ENCODE measurements at regions not wholly inside any gene's neighbourhood (a gene's known extent, or its start where the extent isn't known, plus 50 kb on each side); places are given as distances from the start of the nearest gene placed in this dataset.

DNA sequence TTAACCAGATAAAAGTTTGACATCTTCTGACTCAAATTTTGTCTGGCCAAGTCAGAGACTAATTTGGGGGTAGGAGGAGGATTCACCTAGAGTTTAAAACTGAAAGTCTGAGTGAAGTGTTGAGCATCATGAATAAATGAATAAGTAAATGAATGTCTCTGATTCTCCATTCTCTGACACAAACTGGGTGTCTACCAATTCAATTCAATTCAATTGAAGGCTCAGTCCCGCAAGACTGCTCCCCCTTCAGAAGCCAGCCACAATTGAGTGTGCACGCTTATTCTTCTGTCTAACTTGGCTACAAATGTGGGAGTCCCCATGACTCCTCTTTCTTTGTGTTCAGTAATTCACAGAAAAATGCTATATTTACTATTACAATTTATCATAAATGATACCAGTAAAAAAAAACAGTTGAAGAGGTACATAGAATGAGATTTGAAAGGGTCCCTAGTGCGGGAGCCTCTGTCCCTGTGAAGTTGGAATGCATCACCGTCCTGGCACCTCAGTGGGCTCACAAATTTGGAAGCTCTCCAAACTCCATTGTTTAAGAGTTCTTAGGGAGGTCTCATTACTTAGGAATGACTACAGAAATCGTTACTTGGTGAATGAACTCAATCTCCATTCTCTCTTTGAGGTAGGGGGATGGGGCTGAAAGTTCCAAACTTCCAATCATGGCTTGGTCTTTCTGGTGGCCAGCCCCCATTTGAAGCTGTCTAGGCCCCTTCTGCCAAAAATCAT lies 243.7 kb upstream of the PHYHIPL start:
- no peaks in the 10 kb centered on the region for H3K9me3 ChIP-seq (ENCODE audit: severe bottlenecking)
- DNase-seq = no peak
- H3K36me3 ChIP-seq = no peaks in the 10 kb centered on the region
- no peak overlapping the region for H3K27ac ChIP-seq
- H3K27me3 ChIP-seq (ENCODE audit: insufficient read depth, low read depth, severe bottlenecking) = no peaks in the 10 kb centered on the region
- TF ChIP-seq CTCF (IDR thresholded peaks at IDR 0.05; ENCODE audit: low read depth, low read length) = no peak
- no peak overlapping the region for H3K4me3 ChIP-seq (ENCODE audit: low read depth, low read length)

DNA sequence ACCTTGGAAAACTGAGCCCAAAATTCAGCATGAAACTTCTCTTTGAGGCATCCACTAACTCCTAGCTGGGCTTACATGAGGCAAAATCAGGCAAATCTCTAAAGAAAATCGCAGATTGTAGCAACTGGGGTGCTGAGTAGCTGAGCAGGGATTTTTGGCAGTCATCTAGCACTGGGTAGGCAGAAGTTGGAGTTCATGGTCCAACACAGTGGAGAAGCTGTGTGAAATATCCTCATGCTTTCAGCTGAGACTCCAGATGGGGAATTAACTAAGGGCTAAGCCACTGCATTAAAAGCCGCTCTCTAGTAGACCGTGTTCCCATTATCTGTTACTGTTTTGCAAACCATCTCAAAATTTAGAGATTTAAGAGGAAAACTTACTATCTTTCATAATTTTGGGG lies 240.1 kb upstream of the PHYHIPL start:
- no peaks in the 10 kb centered on the region for H3K9me3 ChIP-seq (ENCODE audit: severe bottlenecking)
- no peaks in the 10 kb centered on the region for H3K36me3 ChIP-seq
- H3K27me3 ChIP-seq (ENCODE audit: insufficient read depth, low read depth, severe bottlenecking) = no peaks in the 10 kb centered on the region
- DNase-seq = no peak
- H3K27ac ChIP-seq = no peak overlapping the region
- TF ChIP-seq CTCF (IDR thresholded peaks at IDR 0.05; ENCODE audit: low read depth, low read length) = no peak
- no peak overlapping the region for H3K4me3 ChIP-seq (ENCODE audit: low read depth, low read length)

GRCh38 chr10:58937423-58937822 lies 239.0 kb upstream of the PHYHIPL start:
- H3K9me3 ChIP-seq (ENCODE audit: severe bottlenecking) = no peaks in the 10 kb centered on the region
- DNase-seq = no peak
- no peak overlapping the region for H3K4me3 ChIP-seq (ENCODE audit: low read depth, low read length)
- H3K27ac ChIP-seq = no peak overlapping the region
- TF ChIP-seq CTCF (IDR thresholded peaks at IDR 0.05; ENCODE audit: low read depth, low read length) = no peak
- no peaks in the 10 kb centered on the region for H3K27me3 ChIP-seq (ENCODE audit: insufficient read depth, low read depth, severe bottlenecking)
- no peaks in the 10 kb centered on the region for H3K36me3 ChIP-seq

DNA sequence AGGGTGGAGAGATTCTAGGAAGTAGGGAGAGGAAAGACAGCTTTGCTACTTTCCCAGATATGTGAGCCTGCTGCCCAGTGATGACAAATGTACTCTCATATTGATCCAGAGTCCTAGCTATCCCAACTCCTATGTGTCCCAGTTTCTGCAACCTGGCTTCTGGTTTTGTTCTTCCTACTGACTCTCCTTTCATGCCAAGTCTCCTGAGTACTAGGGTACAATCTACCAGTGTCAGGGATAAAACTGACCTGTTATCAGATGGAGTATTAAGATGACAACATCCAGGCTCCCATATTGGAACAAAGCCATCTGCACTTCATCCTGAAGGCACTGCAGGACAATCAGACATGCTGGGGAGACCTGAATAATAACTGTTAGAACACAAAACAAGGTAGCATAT lies 233.7 kb upstream of the PHYHIPL start:
- TF ChIP-seq CTCF (IDR thresholded peaks at IDR 0.05; ENCODE audit: low read depth, low read length) = no peak
- no peak for DNase-seq
- Histone ChIP-seq H3K27me3 (ENCODE audit: insufficient read depth, low read depth, severe bottlenecking) (no peaks in the 10 kb centered on the region), H3K36me3 (no peaks in the 10 kb centered on the region), H3K27ac (no peak overlapping the region), H3K9me3 (ENCODE audit: severe bottlenecking) (peaks cover 5% of the 10 kb centered on the region), H3K4me3 (ENCODE audit: low read depth, low read length) (no peak overlapping the region)

DNA sequence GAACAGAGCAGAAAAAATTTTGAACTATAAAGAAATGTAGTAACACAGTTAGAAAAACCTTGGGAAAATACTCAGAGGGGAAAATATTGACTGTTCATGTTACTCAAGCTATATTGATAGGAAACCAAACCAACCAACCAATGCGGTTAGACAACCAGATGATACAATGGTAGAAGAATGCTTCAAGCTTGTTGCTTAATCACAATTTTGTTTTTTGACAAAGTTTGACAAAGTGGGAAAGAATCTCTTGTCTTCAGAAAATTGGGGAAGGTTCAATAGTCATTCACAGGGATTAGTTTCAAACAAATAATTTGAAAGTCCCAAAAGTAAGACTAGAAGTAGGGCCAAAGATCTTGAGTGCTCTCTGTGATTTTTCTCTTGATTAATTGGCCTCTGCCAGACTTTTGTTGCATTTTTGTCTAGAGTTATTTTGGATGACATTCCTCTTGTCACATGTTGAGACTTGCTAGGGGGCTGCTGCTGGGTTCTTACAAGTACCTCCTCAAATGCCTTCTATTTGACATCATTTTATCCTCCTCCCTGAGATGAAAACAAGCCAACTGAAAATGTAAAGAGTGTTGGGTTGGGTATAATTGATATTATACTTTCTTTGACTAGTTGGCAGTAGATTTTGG lies 233.1 kb upstream of the PHYHIPL start:
- H3K9me3 ChIP-seq (ENCODE audit: severe bottlenecking) = peaks cover 5% of the 10 kb centered on the region
- no peaks in the 10 kb centered on the region for H3K36me3 ChIP-seq
- no peak overlapping the region for H3K27ac ChIP-seq
- no peaks in the 10 kb centered on the region for H3K27me3 ChIP-seq (ENCODE audit: insufficient read depth, low read depth, severe bottlenecking)
- no peak for TF ChIP-seq CTCF (IDR thresholded peaks at IDR 0.05; ENCODE audit: low read depth, low read length)
- no peak overlapping the region for H3K4me3 ChIP-seq (ENCODE audit: low read depth, low read length)
- DNase-seq = no peak
